Smooth muscle cell (in vitro differentiated cells): ENCODE measurements at regions not wholly inside any gene's neighbourhood (a gene's known extent, or its start where the extent isn't known, plus 50 kb on each side); places are given as distances from the start of the nearest gene placed in this dataset.
"Not testable (repeated sequence)": the region's sequence is repeated elsewhere in the genome, so short reads cannot be mapped to it uniquely, and the experiment has no call there.

Source experiments
- DNase-seq: peaks from one replicate; lab custom pipeline; 2025; ENCODE audit not compliant: unreplicated experiment; lab: John Stamatoyannopoulos, UW
- H2AFZ ChIP-seq: fragments of 200-600 bp; sonication (generic); 2 replicates; pipeline ENCODE4 v1.6.0; 2016; ENCODE audit warnings: antibody characterized with exemption, low read depth, mild to moderate bottlenecking
- H3F3A ChIP-seq: fragments of 200-600 bp; sonication (generic); 2 replicates; pipeline ENCODE4 v1.6.0; 2017; ENCODE audit warnings: antibody characterized with exemption, low read depth
- H3K27ac ChIP-seq: fragments of 200-600 bp; sonication (generic); 2 replicates; pipeline ENCODE4 v1.5.1; 2016; ENCODE audit warnings: low read depth, mild to moderate bottlenecking
- H3K27me3 ChIP-seq: fragments of 200-600 bp; sonication (generic); 2 replicates; pipeline ENCODE4 v1.6.1; 2016; ENCODE audit warnings: low read depth, mild to moderate bottlenecking
- H3K36me3 ChIP-seq: fragments of 200-600 bp; sonication (generic); 2 replicates; pipeline ENCODE4 v1.5.1; 2016; ENCODE audit warnings: low read depth
- H3K4me1 ChIP-seq: fragments of 200-600 bp; sonication (generic); 2 replicates; pipeline ENCODE4 v1.5.1; 2016; ENCODE audit warnings: low read depth
- H3K4me2 ChIP-seq: fragments of 200-600 bp; sonication (generic); 2 replicates; pipeline ENCODE4 v1.6.0; 2016; ENCODE audit warnings: mild to moderate bottlenecking
- H3K4me3 ChIP-seq: fragments of 200-600 bp; sonication (generic); 2 replicates; pipeline ENCODE4 v1.5.1; 2016; ENCODE audit warnings: mild to moderate bottlenecking
- H3K79me2 ChIP-seq: fragments of 200-600 bp; sonication (generic); 2 replicates; pipeline ENCODE4 v1.6.0; 2016; ENCODE audit warnings: low read depth, mild to moderate bottlenecking
- H3K9ac ChIP-seq: fragments of 200-600 bp; sonication (generic); 2 replicates; pipeline ENCODE4 v1.6.0; 2016; ENCODE audit warnings: low read depth
- H3K9me3 ChIP-seq: fragments of 200-600 bp; sonication (generic); replicated peaks from 2 replicates; pipeline ENCODE4 v1.5.1; 2016; ENCODE audit warnings: low read depth
- H4K20me1 ChIP-seq: fragments of 200-600 bp; sonication (generic); 2 replicates; pipeline ENCODE4 v1.6.0; 2016; ENCODE audit warnings: low read depth
- CTCF ChIP-seq: fragments of 200-600 bp; sonication (generic); IDR thresholded peaks from 2 replicates; pipeline ENCODE4 v1.5.1; 2017; ENCODE audit warnings: borderline replicate concordance, mild to moderate bottlenecking, antibody characterized with exemption; ENCODE audit not compliant: insufficient read depth, poor library complexity, severe bottlenecking
- WGBS: methylation state at CpG from one replicate; pipeline ENCODE4 v1.1.7; 2016; ENCODE audit warnings: low lambda C conversion rate; 5-methylcytosine and 5-hydroxymethylcytosine counted together

GRCh38 chr4:96406742-96407141, 566.8 kb downstream of the PDHA2 start:
- H3K27me3 ChIP-seq: no peaks in the 10 kb centered on the region
- TF ChIP-seq CTCF: no peak
- no peaks in the 10 kb centered on the region for H3K9me3 ChIP-seq
- H3K9ac ChIP-seq: no peak overlapping the region
- H2AFZ ChIP-seq: no peak overlapping the region
- no peak for DNase-seq
- no peak overlapping the region for H3K4me3 ChIP-seq
- H4K20me1 ChIP-seq: no peaks in the 10 kb centered on the region
- H3K4me2 ChIP-seq: no peak overlapping the region
- no peaks in the 10 kb centered on the region for H3K79me2 ChIP-seq
- WGBS: 92% methylated on average over 3 of the region's 3 CpGs
- H3F3A ChIP-seq: no peaks in the 10 kb centered on the region
- no peaks in the 10 kb centered on the region for H3K36me3 ChIP-seq
- H3K4me1 ChIP-seq: no peaks in the 10 kb centered on the region
- no peak overlapping the region for H3K27ac ChIP-seq

GRCh38 chr4:96407225-96407624, 567.3 kb downstream of the PDHA2 start:
- no peaks in the 10 kb centered on the region for H3K79me2 ChIP-seq
- no peaks in the 10 kb centered on the region for H3K36me3 ChIP-seq
- no peak overlapping the region for H3K4me3 ChIP-seq
- H3K4me1 ChIP-seq: no peaks in the 10 kb centered on the region
- H3K9me3 ChIP-seq: no peaks in the 10 kb centered on the region
- TF ChIP-seq CTCF: no peak
- no peak for DNase-seq
- no peaks in the 10 kb centered on the region for H4K20me1 ChIP-seq
- 90% methylated on average over 4 of the region's 4 CpGs for WGBS
- H3F3A ChIP-seq: no peaks in the 10 kb centered on the region
- no peak overlapping the region for H2AFZ ChIP-seq
- H3K9ac ChIP-seq: no peak overlapping the region
- no peak overlapping the region for H3K27ac ChIP-seq
- H3K27me3 ChIP-seq: no peaks in the 10 kb centered on the region
- no peak overlapping the region for H3K4me2 ChIP-seq

- H2AFZ ChIP-seq: peak overlapping the region; percentile 20
- WGBS: 80% methylated on average over 5 of the region's 5 CpGs
These were observed 568.0 kb downstream of the PDHA2 start for GRCh38 chr4:96407738-96408463.

GRCh38 chr4:96414853-96415252, 575.0 kb downstream of the PDHA2 start:
- not testable (repeated sequence) for H3K9me3 ChIP-seq, H3K4me2 ChIP-seq, H2AFZ ChIP-seq, H3K36me3 ChIP-seq, H3F3A ChIP-seq, H3K27me3 ChIP-seq, H3K4me1 ChIP-seq, H4K20me1 ChIP-seq, DNase-seq, H3K79me2 ChIP-seq, H3K9ac ChIP-seq, H3K4me3 ChIP-seq, H3K27ac ChIP-seq
- WGBS: 97% methylated on average over 20 of the region's 21 CpGs

More at GRCh38 chr4:96407738-96408463, 568.0 kb downstream of the PDHA2 start:
- H3K27ac ChIP-seq: no peak overlapping the region
- H4K20me1 ChIP-seq: no peaks in the 10 kb centered on the region
- no peak overlapping the region for H3K4me3 ChIP-seq
- H3K27me3 ChIP-seq: no peaks in the 10 kb centered on the region
- no peaks in the 10 kb centered on the region for H3K9me3 ChIP-seq
- no peaks in the 10 kb centered on the region for H3K36me3 ChIP-seq
- TF ChIP-seq CTCF: no peak
- H3K4me1 ChIP-seq: no peaks in the 10 kb centered on the region
- H3F3A ChIP-seq: no peaks in the 10 kb centered on the region
- no peak overlapping the region for H3K4me2 ChIP-seq
- no peak for DNase-seq
- H3K79me2 ChIP-seq: no peaks in the 10 kb centered on the region
- no peak overlapping the region for H3K9ac ChIP-seq
